ENCODE measurements at regions not wholly inside any gene's neighbourhood (a gene's known extent, or its start where the extent isn't known, plus 50 kb on each side); places are given as distances from the start of the nearest gene placed in this dataset.

- Histone ChIP-seq H3K27ac (no peak overlapping the region), H3K36me3 (peaks cover 21% of the 10 kb centered on the region), H3K4me1 (no peaks in the 10 kb centered on the region), H3K4me3 (no peak overlapping the region), H3K27me3 (ENCODE audit: low read depth) (no peaks in the 10 kb centered on the region), H3K9me3 (no peaks in the 10 kb centered on the region)
- TF ChIP-seq CTCF (IDR thresholded peaks at IDR 0.05), result no peak
- ATAC-seq (no peak), DNase-seq (no peak)
- intact Hi-C loops (cut with DNase I), result no loop called here
These were observed 55.3 kb upstream of the VGLL4 start for GRCh38 chr3:11699083-11699427.

- DNase-seq, result no peak
- no peak for ATAC-seq
- Histone ChIP-seq H3K27me3 (ENCODE audit: low read depth) (no peaks in the 10 kb centered on the region), H3K9me3 (no peaks in the 10 kb centered on the region), H3K4me3 (no peak overlapping the region), H3K4me1 (no peaks in the 10 kb centered on the region), H3K27ac (no peak overlapping the region), H3K36me3 (peaks cover 21% of the 10 kb centered on the region)
- TF ChIP-seq CTCF (IDR thresholded peaks at IDR 0.05), result no peak
- intact Hi-C loops (cut with DNase I), result no loop called here
These were observed 54.8 kb upstream of the VGLL4 start for GRCh38 chr3:11698326-11699082.

- TF ChIP-seq CTCF (IDR thresholded peaks at IDR 0.05), result no peak
- H3K36me3 ChIP-seq, result peaks cover 19% of the 10 kb centered on the region
- no peak overlapping the region for H3K27ac ChIP-seq
- intact Hi-C loops (cut with DNase I), result no loop called here
- H3K4me3 ChIP-seq, result no peak overlapping the region
- H3K4me1 ChIP-seq, result no peaks in the 10 kb centered on the region
- no peaks in the 10 kb centered on the region for H3K9me3 ChIP-seq
- DNase-seq (no peak), ATAC-seq (no peak)
- no peaks in the 10 kb centered on the region for H3K27me3 ChIP-seq (ENCODE audit: low read depth)
These were observed 54.0 kb upstream of the VGLL4 start for GRCh38 chr3:11697701-11698100.

DNA sequence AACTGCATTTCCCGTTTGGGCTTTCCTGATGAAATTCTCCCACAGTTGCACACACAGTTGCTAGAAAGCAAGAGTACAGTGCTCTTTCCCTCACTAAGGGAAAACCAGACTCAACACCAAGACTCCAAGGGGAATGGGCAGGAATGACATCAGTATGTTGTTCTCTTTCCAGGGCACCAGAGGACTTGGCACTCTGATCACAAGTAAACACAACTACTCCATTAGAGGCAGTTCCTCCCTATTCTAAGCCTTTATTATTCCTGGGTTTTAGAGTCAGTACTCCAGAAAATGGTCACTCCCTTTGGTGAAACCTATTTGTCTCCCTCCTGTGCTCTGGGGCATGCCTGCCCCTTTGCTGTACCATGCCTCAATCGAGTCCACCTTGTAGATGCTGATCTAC lies 52.3 kb upstream of the VGLL4 start:
- no peak for TF ChIP-seq CTCF (IDR thresholded peaks at IDR 0.05)
- no peak for ATAC-seq
- peaks cover 11% of the 10 kb centered on the region for H3K4me1 ChIP-seq
- intact Hi-C loops (cut with DNase I), result no loop called here
- no peak overlapping the region for H3K4me3 ChIP-seq
- DNase-seq, result no peak
- peaks cover 14% of the 10 kb centered on the region for H3K36me3 ChIP-seq
- H3K27ac ChIP-seq, result no peak overlapping the region
- H3K9me3 ChIP-seq, result no peaks in the 10 kb centered on the region
- H3K27me3 ChIP-seq (ENCODE audit: low read depth), result no peaks in the 10 kb centered on the region

Measured in lower lobe of right lung (tissue), 2 donors.